GM23338 (cell line): ENCODE measurements at regions not wholly inside any gene's neighbourhood (a gene's known extent, or its start where the extent isn't known, plus 50 kb on each side); places are given as distances from the start of the nearest gene placed in this dataset.

Source experiments
- ATAC-seq: fragments of 200-7000 bp; cut with Tn5 transposase; 3 replicates; pipeline ENCODE4 v1.9.1; 2020
- DNase-seq: peaks from one replicate; pipeline ENCODE4 v3.0.0-alpha.2; 2015; ENCODE audit warnings: low spot score
- H2AFZ ChIP-seq: fragments of 200-600 bp; sonication (generic); 2 replicates; pipeline ENCODE4 v1.8.0; 2016; ENCODE audit warnings: antibody characterized with exemption, mild to moderate bottlenecking, moderate library complexity
- H3F3A ChIP-seq: fragments of 200-600 bp; sonication (generic); replicated peaks from 2 replicates; pipeline ENCODE4 v1.8.0; 2017; ENCODE audit warnings: antibody characterized with exemption, mixed run types, low read depth
- H3K27ac ChIP-seq: fragments of 200-600 bp; sonication (generic); 2 replicates; pipeline ENCODE4 v1.6.1; 2016; ENCODE audit warnings: low read depth
- H3K27me3 ChIP-seq: fragments of 200-600 bp; sonication (generic); 2 replicates; pipeline ENCODE4 v1.8.0; 2016; ENCODE audit warnings: mild to moderate bottlenecking, mixed run types, moderate library complexity; ENCODE audit not compliant: insufficient read depth
- H3K36me3 ChIP-seq: fragments of 200-600 bp; sonication (generic); 2 replicates; pipeline ENCODE4 v1.8.0; 2016; ENCODE audit warnings: mild to moderate bottlenecking; ENCODE audit not compliant: insufficient read depth
- H3K4me1 ChIP-seq: fragments of 200-600 bp; sonication (generic); 2 replicates; pipeline ENCODE4 v1.8.0; 2016; ENCODE audit warnings: mild to moderate bottlenecking, moderate library complexity; ENCODE audit not compliant: insufficient read depth
- H3K4me2 ChIP-seq: fragments of 200-600 bp; sonication (generic); 2 replicates; pipeline ENCODE4 v1.7.1; 2017; ENCODE audit warnings: mixed run types
- H3K4me3 ChIP-seq: fragments of 200-600 bp; sonication (generic); 2 replicates; pipeline ENCODE4 v1.6.1; 2016; ENCODE audit warnings: mixed run types
- H3K79me2 ChIP-seq: fragments of 200-600 bp; sonication (generic); replicated peaks from 2 replicates; pipeline ENCODE4 v1.8.0; 2017; ENCODE audit warnings: mild to moderate bottlenecking; ENCODE audit not compliant: insufficient read depth
- H3K9me2 ChIP-seq: fragments of 200-600 bp; sonication (generic); 2 replicates; pipeline ENCODE4 v1.8.0; 2017; ENCODE audit not compliant: insufficient read depth
- H4K20me1 ChIP-seq: fragments of 200-600 bp; sonication (generic); replicated peaks from 2 replicates; pipeline ENCODE4 v1.8.0; 2017; ENCODE audit warnings: mild to moderate bottlenecking; ENCODE audit not compliant: insufficient read depth
- H3K27ac Mint-ChIP-seq: 2 replicates; pipeline ENCODE4 v1.8.0; 2020; ENCODE audit warnings: inconsistent platforms, mild to moderate bottlenecking, moderate library complexity, mixed read lengths
- H3K27me3 Mint-ChIP-seq: 3 replicates; pipeline ENCODE4 v1.8.0; 2022; ENCODE audit warnings: low read depth, mild to moderate bottlenecking, moderate library complexity, mixed read lengths, inconsistent platforms; ENCODE audit not compliant: insufficient read depth, poor library complexity
- H3K36me3 Mint-ChIP-seq: 3 replicates; pipeline ENCODE4 v1.8.0; 2021; ENCODE audit warnings: low read depth, mild to moderate bottlenecking, inconsistent platforms, moderate library complexity, mixed read lengths
- H3K4me1 Mint-ChIP-seq: 3 replicates; pipeline ENCODE4 v1.8.0; 2020; ENCODE audit warnings: mild to moderate bottlenecking, inconsistent platforms, mixed read lengths
- H3K4me3 Mint-ChIP-seq: 3 replicates; pipeline ENCODE4 v1.8.0; 2021; ENCODE audit warnings: moderate library complexity, mild to moderate bottlenecking, inconsistent platforms, mixed read lengths
- H3K9me3 Mint-ChIP-seq: 3 replicates; pipeline ENCODE4 v1.8.0; 2020; ENCODE audit warnings: moderate library complexity, mild to moderate bottlenecking, inconsistent platforms, mixed read lengths
- CREB1 ChIP-seq: fragments of 250-450 bp; sonication (Bioruptor Pico); IDR thresholded peaks from 2 replicates; pipeline ENCODE4 v1.5.0; 2020; ENCODE audit warnings: low read depth, mild to moderate bottlenecking, moderate library complexity
- EZH2 ChIP-seq: fragments of 200-600 bp; sonication (generic); IDR thresholded peaks from one replicate; pipeline ENCODE4 v1.8.0; 2017; ENCODE audit warnings: antibody characterized with exemption, mild to moderate bottlenecking, low read depth; ENCODE audit not compliant: unreplicated experiment
- EZH2phosphoT487 ChIP-seq: fragments of 200-600 bp; sonication (generic); IDR thresholded peaks from one replicate; pipeline ENCODE4 v1.8.1; 2018; ENCODE audit warnings: antibody characterized with exemption; ENCODE audit not compliant: unreplicated experiment
- NANOG ChIP-seq: IDR thresholded peaks from 2 replicates; pipeline ENCODE4 v1.6.1; 2016; ENCODE audit warnings: antibody characterized with exemption, borderline replicate concordance
- POLR2AphosphoS5 ChIP-seq: IDR thresholded peaks from 2 replicates; pipeline ENCODE4 v1.6.1; 2016; ENCODE audit warnings: antibody characterized with exemption, low read depth
- STAT1 ChIP-seq: IDR thresholded peaks from one replicate; pipeline ENCODE4 v1.6.1; 2016; ENCODE audit warnings: antibody characterized with exemption; ENCODE audit not compliant: unreplicated experiment
- ZNF114 ChIP-seq: fragments of 250-450 bp; sonication (Bioruptor Pico); IDR thresholded peaks from 2 replicates; pipeline ENCODE4 v1.5.0; 2020; ENCODE audit warnings: mild to moderate bottlenecking, moderate library complexity
- ZNF331 ChIP-seq: fragments of 250-450 bp; sonication (Bioruptor Pico); IDR thresholded peaks from 2 replicates; pipeline ENCODE4 v1.5.0; 2020; ENCODE audit warnings: low read depth, mild to moderate bottlenecking, moderate library complexity
- TF ChIP-seq, protein P1 (sequence below), 2 experiments: fragments of 200-600 bp in 1 of 2; sonication (generic) in 1 of 2; conservative IDR thresholded peaks; 2 replicates each; pipeline versions ENCODE4 v1.5.1 to v1.6.1; 2016 to 2017; ENCODE audit warnings: antibody characterized with exemption in 2 of 2, low read depth in 2 of 2, mild to moderate bottlenecking in 2 of 2, moderate library complexity in 1 of 2
- TF ChIP-seq, protein P2 (sequence below): IDR thresholded peaks from 2 replicates; pipeline ENCODE4 v1.6.1; 2016; ENCODE audit warnings: antibody characterized with exemption
- TF ChIP-seq, protein P3 (sequence below): fragments of 250-450 bp; sonication (Bioruptor Pico); IDR thresholded peaks from 2 replicates; pipeline ENCODE4 v1.5.0; 2020; ENCODE audit warnings: mild to moderate bottlenecking, moderate library complexity

DNA sequence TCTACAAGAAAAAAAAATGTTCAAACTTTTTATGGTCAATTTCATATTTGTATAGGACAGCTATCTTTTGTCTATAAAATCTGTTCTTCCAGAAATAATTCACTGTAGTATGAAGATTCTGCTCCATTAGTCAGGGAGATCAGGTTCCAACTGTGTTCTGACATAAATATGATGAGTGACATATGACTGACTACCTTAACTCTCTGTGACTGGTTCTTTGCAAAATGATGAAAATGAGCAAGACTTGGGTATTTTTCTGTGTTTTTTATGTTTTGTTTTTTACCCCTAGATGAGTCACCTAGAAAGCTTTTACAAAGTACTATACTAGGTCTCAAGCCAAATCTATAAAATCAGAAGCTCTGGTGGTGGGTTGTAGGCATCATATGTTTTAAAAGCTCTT, 229.6 kb downstream of the MMUT start:
- Mint-ChIP-seq H3K27ac (no peak overlapping the region), H3K27me3 (no peaks in the 10 kb centered on the region), H3K4me1 (no peaks in the 10 kb centered on the region; the same call in 2 of the 3 replicates), H3K4me3 (no peak overlapping the region), H3K9me3 (peaks cover 5% of the 10 kb centered on the region), H3K36me3 (peaks cover 4% of the 10 kb centered on the region; the same call in 2 of the 3 replicates)
- H3K79me2 ChIP-seq = no peaks in the 10 kb centered on the region
- no peak overlapping the region for H3K4me3 ChIP-seq
- H3K4me1 ChIP-seq = no peaks in the 10 kb centered on the region
- H3K36me3 ChIP-seq = no peaks in the 10 kb centered on the region
- TF ChIP-seq, protein P1, sequence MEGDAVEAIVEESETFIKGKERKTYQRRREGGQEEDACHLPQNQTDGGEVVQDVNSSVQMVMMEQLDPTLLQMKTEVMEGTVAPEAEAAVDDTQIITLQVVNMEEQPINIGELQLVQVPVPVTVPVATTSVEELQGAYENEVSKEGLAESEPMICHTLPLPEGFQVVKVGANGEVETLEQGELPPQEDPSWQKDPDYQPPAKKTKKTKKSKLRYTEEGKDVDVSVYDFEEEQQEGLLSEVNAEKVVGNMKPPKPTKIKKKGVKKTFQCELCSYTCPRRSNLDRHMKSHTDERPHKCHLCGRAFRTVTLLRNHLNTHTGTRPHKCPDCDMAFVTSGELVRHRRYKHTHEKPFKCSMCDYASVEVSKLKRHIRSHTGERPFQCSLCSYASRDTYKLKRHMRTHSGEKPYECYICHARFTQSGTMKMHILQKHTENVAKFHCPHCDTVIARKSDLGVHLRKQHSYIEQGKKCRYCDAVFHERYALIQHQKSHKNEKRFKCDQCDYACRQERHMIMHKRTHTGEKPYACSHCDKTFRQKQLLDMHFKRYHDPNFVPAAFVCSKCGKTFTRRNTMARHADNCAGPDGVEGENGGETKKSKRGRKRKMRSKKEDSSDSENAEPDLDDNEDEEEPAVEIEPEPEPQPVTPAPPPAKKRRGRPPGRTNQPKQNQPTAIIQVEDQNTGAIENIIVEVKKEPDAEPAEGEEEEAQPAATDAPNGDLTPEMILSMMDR (conservative IDR thresholded peaks at IDR 0.05; ENCODE audit: low read depth in 2 of 2) = no peak
- H4K20me1 ChIP-seq = no peaks in the 10 kb centered on the region
- peaks cover 5% of the 10 kb centered on the region for H3K9me2 ChIP-seq
- no peak overlapping the region for H3K4me2 ChIP-seq
- H3F3A ChIP-seq = no peaks in the 10 kb centered on the region
- H2AFZ ChIP-seq = no peak overlapping the region
- no peak for DNase-seq
- no peaks in the 10 kb centered on the region for H3K27me3 ChIP-seq
- no peak for ATAC-seq
- no peak overlapping the region for H3K27ac ChIP-seq

- Histone ChIP-seq H3F3A (no peaks in the 10 kb centered on the region), H3K4me3 (no peak overlapping the region), H2AFZ (no peak overlapping the region), H3K36me3 (no peaks in the 10 kb centered on the region), H3K27me3 (no peaks in the 10 kb centered on the region), H3K79me2 (no peaks in the 10 kb centered on the region), H4K20me1 (no peaks in the 10 kb centered on the region), H3K4me2 (no peak overlapping the region), H3K4me1 (no peaks in the 10 kb centered on the region), H3K27ac (no peak overlapping the region), H3K9me2 (no peaks in the 10 kb centered on the region; the same call in 1 of the 2 replicates)
- Mint-ChIP-seq H3K27ac (no peak overlapping the region), H3K36me3 (peaks cover 5% of the 10 kb centered on the region; the same call in 2 of the 3 replicates), H3K4me3 (no peak overlapping the region), H3K27me3 (no peaks in the 10 kb centered on the region), H3K4me1 (no peaks in the 10 kb centered on the region), H3K9me3 (peaks cover 5% of the 10 kb centered on the region)
- DNase-seq (no peak), ATAC-seq (no peak)
- no peak for TF ChIP-seq EZH2phosphoT487
- TF ChIP-seq, protein P2, sequence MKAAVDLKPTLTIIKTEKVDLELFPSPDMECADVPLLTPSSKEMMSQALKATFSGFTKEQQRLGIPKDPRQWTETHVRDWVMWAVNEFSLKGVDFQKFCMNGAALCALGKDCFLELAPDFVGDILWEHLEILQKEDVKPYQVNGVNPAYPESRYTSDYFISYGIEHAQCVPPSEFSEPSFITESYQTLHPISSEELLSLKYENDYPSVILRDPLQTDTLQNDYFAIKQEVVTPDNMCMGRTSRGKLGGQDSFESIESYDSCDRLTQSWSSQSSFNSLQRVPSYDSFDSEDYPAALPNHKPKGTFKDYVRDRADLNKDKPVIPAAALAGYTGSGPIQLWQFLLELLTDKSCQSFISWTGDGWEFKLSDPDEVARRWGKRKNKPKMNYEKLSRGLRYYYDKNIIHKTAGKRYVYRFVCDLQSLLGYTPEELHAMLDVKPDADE = no peak
- no peak for TF ChIP-seq POLR2AphosphoS5
- no peak for TF ChIP-seq CREB1 (CRISPR knock-in tag)
- no peak for TF ChIP-seq EZH2
- no peak for TF ChIP-seq NANOG
- no peak for TF ChIP-seq ZNF114
- no peak for TF ChIP-seq ZNF331 (CRISPR knock-in tag)
- TF ChIP-seq, protein P3, sequence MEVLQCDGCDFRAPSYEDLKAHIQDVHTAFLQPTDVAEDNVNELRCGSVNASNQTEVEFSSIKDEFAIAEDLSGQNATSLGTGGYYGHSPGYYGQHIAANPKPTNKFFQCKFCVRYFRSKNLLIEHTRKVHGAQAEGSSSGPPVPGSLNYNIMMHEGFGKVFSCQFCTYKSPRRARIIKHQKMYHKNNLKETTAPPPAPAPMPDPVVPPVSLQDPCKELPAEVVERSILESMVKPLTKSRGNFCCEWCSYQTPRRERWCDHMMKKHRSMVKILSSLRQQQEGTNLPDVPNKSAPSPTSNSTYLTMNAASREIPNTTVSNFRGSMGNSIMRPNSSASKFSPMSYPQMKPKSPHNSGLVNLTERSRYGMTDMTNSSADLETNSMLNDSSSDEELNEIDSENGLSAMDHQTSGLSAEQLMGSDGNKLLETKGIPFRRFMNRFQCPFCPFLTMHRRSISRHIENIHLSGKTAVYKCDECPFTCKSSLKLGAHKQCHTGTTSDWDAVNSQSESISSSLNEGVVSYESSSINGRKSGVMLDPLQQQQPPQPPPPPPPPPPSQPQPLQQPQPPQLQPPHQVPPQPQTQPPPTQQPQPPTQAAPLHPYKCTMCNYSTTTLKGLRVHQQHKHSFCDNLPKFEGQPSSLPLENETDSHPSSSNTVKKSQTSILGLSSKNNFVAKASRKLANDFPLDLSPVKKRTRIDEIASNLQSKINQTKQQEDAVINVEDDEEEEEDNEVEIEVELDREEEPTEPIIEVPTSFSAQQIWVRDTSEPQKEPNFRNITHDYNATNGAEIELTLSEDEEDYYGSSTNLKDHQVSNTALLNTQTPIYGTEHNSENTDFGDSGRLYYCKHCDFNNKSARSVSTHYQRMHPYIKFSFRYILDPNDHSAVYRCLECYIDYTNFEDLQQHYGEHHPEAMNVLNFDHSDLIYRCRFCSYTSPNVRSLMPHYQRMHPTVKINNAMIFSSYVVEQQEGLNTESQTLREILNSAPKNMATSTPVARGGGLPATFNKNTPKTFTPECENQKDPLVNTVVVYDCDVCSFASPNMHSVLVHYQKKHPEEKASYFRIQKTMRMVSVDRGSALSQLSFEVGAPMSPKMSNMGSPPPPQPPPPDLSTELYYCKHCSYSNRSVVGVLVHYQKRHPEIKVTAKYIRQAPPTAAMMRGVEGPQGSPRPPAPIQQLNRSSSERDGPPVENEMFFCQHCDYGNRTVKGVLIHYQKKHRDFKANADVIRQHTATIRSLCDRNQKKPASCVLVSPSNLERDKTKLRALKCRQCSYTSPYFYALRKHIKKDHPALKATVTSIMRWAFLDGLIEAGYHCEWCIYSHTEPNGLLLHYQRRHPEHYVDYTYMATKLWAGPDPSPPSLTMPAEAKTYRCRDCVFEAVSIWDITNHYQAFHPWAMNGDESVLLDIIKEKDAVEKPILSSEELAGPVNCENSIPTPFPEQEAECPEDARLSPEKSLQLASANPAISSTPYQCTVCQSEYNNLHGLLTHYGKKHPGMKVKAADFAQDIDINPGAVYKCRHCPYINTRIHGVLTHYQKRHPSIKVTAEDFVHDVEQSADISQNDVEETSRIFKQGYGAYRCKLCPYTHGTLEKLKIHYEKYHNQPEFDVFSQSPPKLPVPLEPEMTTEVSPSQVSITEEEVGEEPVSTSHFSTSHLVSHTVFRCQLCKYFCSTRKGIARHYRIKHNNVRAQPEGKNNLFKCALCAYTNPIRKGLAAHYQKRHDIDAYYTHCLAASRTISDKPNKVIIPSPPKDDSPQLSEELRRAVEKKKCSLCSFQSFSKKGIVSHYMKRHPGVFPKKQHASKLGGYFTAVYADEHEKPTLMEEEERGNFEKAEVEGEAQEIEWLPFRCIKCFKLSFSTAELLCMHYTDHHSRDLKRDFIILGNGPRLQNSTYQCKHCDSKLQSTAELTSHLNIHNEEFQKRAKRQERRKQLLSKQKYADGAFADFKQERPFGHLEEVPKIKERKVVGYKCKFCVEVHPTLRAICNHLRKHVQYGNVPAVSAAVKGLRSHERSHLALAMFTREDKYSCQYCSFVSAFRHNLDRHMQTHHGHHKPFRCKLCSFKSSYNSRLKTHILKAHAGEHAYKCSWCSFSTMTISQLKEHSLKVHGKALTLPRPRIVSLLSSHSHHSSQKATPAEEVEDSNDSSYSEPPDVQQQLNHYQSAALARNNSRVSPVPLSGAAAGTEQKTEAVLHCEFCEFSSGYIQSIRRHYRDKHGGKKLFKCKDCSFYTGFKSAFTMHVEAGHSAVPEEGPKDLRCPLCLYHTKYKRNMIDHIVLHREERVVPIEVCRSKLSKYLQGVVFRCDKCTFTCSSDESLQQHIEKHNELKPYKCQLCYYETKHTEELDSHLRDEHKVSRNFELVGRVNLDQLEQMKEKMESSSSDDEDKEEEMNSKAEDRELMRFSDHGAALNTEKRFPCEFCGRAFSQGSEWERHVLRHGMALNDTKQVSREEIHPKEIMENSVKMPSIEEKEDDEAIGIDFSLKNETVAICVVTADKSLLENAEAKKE = no peak
- no peak for TF ChIP-seq STAT1
- TF ChIP-seq, protein P1 (conservative IDR thresholded peaks at IDR 0.05; ENCODE audit: low read depth in 2 of 2) = no peak
Observed at GRCh38 chr6:49225471-49225870, 237.6 kb downstream of the MMUT start.
